ENCODE measurements at regions not wholly inside any gene's neighbourhood (a gene's known extent, or its start where the extent isn't known, plus 50 kb on each side); places are given as distances from the start of the nearest gene placed in this dataset.

DNA sequence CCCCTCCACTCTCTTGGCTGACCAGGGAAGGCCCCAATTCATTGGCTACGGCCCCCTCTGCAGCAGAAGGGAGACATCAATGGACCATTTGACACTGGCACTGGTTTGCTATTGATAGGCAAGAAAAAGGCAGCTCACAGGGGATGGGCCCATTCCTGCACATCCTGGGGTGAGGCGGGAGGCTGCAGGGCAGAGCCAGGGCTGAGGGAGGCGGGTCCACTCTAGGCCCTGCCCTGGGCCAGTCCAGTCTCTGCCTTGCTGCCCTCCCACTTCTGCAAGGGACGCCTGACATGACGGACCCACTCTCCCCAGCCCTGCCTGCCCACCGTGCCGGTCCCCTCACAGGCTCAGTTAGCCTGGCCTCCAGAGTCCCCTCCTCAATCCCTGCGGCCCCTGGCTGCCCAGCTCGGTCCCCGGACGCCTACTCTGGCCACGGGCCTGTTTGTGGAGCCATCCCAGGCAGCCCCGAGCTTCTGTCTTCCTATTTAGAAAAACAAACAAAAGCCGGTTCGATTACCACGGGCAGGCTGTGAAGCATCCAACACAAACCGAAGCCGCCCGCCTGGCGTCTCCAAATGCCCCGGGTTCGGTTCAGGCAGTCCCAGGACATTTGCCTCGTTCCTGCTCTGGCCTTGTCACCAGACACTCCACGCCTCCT is 160.7 kb downstream of the IRX5 start:
- no peak for DNase-seq (ENCODE audit: low read depth)

DNA sequence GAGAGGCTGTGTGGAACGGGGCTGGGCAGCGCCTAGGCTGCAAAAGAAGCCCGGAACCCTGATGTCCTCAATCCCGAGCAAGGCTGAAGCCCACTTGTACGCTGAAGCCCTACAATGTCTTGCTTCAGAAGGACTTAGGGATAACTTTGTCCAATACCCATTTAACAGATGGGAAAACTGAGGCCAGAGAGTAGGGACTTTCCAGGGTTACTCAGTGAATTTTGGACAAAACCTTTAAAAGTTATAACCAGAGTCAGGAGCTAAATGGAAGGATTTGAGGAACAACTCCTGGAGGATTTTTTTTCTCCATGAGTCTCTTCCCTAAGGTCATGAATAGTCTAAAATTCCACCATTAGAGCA is 161.2 kb downstream of the IRX5 start:
- in situ Hi-C loops (cut with HindIII; ENCODE audit: low sequenced_read_pairs) = loop anchor here (10.0 kb wide), 1 partner anchor 47 kb away; no protein-coding TSS in a partner anchor
- TF ChIP-seq, protein P1, sequence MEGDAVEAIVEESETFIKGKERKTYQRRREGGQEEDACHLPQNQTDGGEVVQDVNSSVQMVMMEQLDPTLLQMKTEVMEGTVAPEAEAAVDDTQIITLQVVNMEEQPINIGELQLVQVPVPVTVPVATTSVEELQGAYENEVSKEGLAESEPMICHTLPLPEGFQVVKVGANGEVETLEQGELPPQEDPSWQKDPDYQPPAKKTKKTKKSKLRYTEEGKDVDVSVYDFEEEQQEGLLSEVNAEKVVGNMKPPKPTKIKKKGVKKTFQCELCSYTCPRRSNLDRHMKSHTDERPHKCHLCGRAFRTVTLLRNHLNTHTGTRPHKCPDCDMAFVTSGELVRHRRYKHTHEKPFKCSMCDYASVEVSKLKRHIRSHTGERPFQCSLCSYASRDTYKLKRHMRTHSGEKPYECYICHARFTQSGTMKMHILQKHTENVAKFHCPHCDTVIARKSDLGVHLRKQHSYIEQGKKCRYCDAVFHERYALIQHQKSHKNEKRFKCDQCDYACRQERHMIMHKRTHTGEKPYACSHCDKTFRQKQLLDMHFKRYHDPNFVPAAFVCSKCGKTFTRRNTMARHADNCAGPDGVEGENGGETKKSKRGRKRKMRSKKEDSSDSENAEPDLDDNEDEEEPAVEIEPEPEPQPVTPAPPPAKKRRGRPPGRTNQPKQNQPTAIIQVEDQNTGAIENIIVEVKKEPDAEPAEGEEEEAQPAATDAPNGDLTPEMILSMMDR (IDR thresholded peaks at IDR 0.05; ENCODE audit: low read depth, low read length, missing control alignments) = no peak

More for the DNA sequence above, 160.7 kb downstream of the IRX5 start:
- no peak overlapping the region for H3K4me3 ChIP-seq (ENCODE audit: low read depth, low read length)
- TF ChIP-seq, protein P1 (IDR thresholded peaks at IDR 0.05; ENCODE audit: low read depth, low read length, missing control alignments) = no peak
- in situ Hi-C loops (cut with HindIII; ENCODE audit: low sequenced_read_pairs) = loop anchor here (10.0 kb wide), 1 partner anchor 47 kb away; no protein-coding TSS in a partner anchor

DNA sequence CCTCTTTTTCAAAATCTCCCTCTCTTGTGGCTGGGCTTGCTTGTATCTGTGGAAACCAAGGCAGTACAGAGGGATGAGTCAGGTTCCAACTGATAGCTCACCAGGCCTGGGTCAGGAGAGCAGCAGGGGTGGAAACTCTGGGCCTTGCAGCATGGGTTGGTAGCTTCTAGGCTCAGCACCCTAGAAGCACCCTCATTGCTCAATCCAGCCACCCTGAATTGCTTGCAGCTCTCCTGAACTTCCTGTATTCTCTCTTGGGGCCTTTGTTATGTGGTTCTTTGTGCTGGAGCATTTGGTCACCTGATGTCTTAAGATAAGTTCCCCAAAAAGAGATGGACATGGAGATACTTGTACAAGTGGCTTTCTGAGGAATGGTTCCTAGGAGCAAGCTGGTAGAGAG is 169.4 kb downstream of the IRX5 start:
- TF ChIP-seq, protein P1 (IDR thresholded peaks at IDR 0.05; ENCODE audit: low read depth, low read length, missing control alignments) = no peak
- no peak overlapping the region for H3K4me3 ChIP-seq (ENCODE audit: low read depth, low read length)
- in situ Hi-C loops (cut with HindIII; ENCODE audit: low sequenced_read_pairs) = no loop called here
- DNase-seq (ENCODE audit: low read depth) = no peak

More for the DNA sequence above, 161.2 kb downstream of the IRX5 start:
- no peak for DNase-seq (ENCODE audit: low read depth)
- H3K4me3 ChIP-seq (ENCODE audit: low read depth, low read length) = no peak overlapping the region

DNA sequence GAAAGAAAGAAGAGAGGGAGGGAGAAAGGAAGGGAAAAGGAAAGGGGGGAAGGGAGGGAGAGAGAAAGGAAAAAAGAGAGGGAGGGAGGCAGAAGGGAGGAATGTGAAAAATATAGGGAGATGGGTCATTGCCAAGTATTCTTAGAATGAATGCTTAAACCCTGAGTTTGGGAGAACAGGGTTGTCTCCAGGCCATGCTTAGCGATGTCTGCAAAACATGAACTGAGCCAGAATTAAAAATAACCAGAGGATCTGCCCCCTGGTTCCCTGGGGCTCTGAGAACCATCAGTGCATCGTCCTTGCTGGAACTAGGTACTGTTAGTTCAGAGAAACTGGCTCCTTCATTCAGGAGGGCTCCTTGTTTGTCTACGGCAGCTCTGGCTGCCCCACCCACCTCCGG is 170.4 kb downstream of the IRX5 start:
- in situ Hi-C loops (cut with HindIII; ENCODE audit: low sequenced_read_pairs) = no loop called here

DNA sequence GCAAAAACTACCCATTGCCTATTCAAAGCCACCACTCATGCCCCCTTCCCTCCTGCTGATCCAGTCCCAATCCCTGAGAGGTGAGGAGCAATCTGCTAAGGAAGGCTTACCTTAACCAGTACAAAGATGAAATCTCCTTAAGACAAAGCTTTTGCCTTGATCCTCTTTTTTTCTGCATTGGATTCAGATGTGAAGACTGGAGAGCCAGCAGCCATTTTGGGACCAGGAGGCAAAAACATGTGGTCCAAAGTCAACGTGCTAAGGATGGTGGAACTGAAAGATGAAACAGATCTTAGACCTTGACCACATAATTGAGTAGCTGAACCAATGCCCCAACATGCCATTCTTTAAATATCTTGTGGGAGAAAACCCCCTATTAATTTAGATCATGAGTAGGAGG is 171.4 kb downstream of the IRX5 start:
- TF ChIP-seq, protein P1 (IDR thresholded peaks at IDR 0.05; ENCODE audit: low read depth, low read length, missing control alignments) = no peak
- in situ Hi-C loops (cut with HindIII; ENCODE audit: low sequenced_read_pairs) = no loop called here
- no peak for DNase-seq (ENCODE audit: low read depth)
- H3K4me3 ChIP-seq (ENCODE audit: low read depth, low read length) = no peak overlapping the region

More for the DNA sequence above, 170.4 kb downstream of the IRX5 start:
- no peak overlapping the region for H3K4me3 ChIP-seq (ENCODE audit: low read depth, low read length)
- no peak for DNase-seq (ENCODE audit: low read depth)
- TF ChIP-seq, protein P1 (IDR thresholded peaks at IDR 0.05; ENCODE audit: low read depth, low read length, missing control alignments) = no peak

DNA sequence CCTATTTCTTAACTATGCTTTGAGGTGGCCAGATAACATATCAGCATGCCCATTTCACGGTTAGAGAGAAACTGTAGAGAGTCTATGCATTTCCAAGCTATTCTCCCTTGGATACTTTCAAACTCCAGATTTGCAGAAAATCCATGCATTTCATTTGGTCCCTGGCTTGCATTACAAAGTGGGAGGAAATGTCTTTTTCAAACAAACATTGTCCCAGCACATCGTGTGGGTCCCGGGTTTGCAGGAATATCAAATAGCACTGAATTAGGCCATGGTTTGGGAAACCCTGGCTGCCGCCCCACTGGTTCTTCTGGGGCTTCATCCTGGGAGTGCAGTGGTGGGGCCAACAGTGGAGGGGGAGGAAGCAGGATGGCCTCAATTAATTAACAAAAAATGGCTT is 171.9 kb downstream of the IRX5 start:
- TF ChIP-seq, protein P1 (IDR thresholded peaks at IDR 0.05; ENCODE audit: low read depth, low read length, missing control alignments) = no peak
- in situ Hi-C loops (cut with HindIII; ENCODE audit: low sequenced_read_pairs) = no loop called here
- no peak for DNase-seq (ENCODE audit: low read depth)

More for the DNA sequence above, 171.9 kb downstream of the IRX5 start:
- H3K4me3 ChIP-seq (ENCODE audit: low read depth, low read length) = no peak overlapping the region

All from astrocyte of the cerebellum (primary cell).